Central memory CD8-positive, alpha-beta T cell (primary cell): ENCODE measurements at regions not wholly inside any gene's neighbourhood (a gene's known extent, or its start where the extent isn't known, plus 50 kb on each side); places are given as distances from the start of the nearest gene placed in this dataset.

Experiments used
- ATAC-seq: fragments of 150-1000 bp; cut with Tn5 transposase; replicated peaks from 2 replicates; pipeline ENCODE4 v1.10.0; 2022; ENCODE audit warnings: mild to moderate bottlenecking, moderate FRiP score, moderate number of reproducible peaks; ENCODE audit not compliant: poor library complexity, severe bottlenecking; ENCODE audit errors: extremely low read depth
- DNase-seq, 2 donors: peaks; one replicate each; pipeline ENCODE4 v3.0.0; 2021; ENCODE audit warnings: low spot score in 2 of 2
- H3K27ac Mint-ChIP-seq: one replicate; pipeline ENCODE4 v1.8.0; 2022; ENCODE audit warnings: low read depth, mild to moderate bottlenecking, moderate library complexity, mixed read lengths
- H3K27me3 Mint-ChIP-seq: one replicate; pipeline ENCODE4 v1.8.0; 2022; ENCODE audit warnings: mixed read lengths
- H3K36me3 Mint-ChIP-seq: one replicate; pipeline ENCODE4 v1.8.0; 2022; ENCODE audit warnings: mild to moderate bottlenecking, moderate library complexity, mixed read lengths; ENCODE audit not compliant: insufficient read depth
- H3K4me1 Mint-ChIP-seq: one replicate; pipeline ENCODE4 v1.8.0; 2022; ENCODE audit warnings: mixed read lengths
- H3K4me3 Mint-ChIP-seq: one replicate; pipeline ENCODE4 v1.8.0; 2022; ENCODE audit warnings: mild to moderate bottlenecking, moderate library complexity, mixed read lengths
- H3K9me3 Mint-ChIP-seq: one replicate; pipeline ENCODE4 v1.8.0; 2022; ENCODE audit warnings: mixed read lengths

GRCh38 chr6:19662911-19663310 lies 174.3 kb upstream of the ID4 start:
- Mint-ChIP-seq H3K27ac (no peak overlapping the region), H3K27me3 (no peaks in the 10 kb centered on the region), H3K4me3 (no peak overlapping the region), H3K9me3 (peaks cover 12% of the 10 kb centered on the region), H3K36me3 (no peaks in the 10 kb centered on the region), H3K4me1 (no peaks in the 10 kb centered on the region)
- no peak for ATAC-seq
- DNase-seq, result no peak

- Mint-ChIP-seq H3K36me3 (no peaks in the 10 kb centered on the region), H3K4me1 (no peaks in the 10 kb centered on the region), H3K27ac (no peak overlapping the region), H3K27me3 (no peaks in the 10 kb centered on the region), H3K4me3 (no peak overlapping the region), H3K9me3 (peaks cover 12% of the 10 kb centered on the region)
- ATAC-seq (no peak), DNase-seq (no peak)
These were observed 173.7 kb upstream of the ID4 start for GRCh38 chr6:19663479-19663878.

GRCh38 chr6:19664050-19664449 lies 173.1 kb upstream of the ID4 start:
- ATAC-seq, result no peak
- Mint-ChIP-seq H3K36me3 (no peaks in the 10 kb centered on the region), H3K4me3 (no peak overlapping the region), H3K4me1 (no peaks in the 10 kb centered on the region), H3K27me3 (no peaks in the 10 kb centered on the region), H3K9me3 (peaks cover 12% of the 10 kb centered on the region), H3K27ac (no peak overlapping the region)
- no peak for DNase-seq

GRCh38 chr6:19664878-19665612 lies 172.1 kb upstream of the ID4 start:
- ATAC-seq, result no peak
- Mint-ChIP-seq H3K27me3 (no peaks in the 10 kb centered on the region), H3K36me3 (no peaks in the 10 kb centered on the region), H3K27ac (no peak overlapping the region), H3K9me3 (peaks cover 12% of the 10 kb centered on the region), H3K4me3 (no peak overlapping the region), H3K4me1 (no peaks in the 10 kb centered on the region)
- no peak for DNase-seq

GRCh38 chr6:19665613-19665909 lies 171.6 kb upstream of the ID4 start:
- Mint-ChIP-seq H3K4me3 (no peak overlapping the region), H3K27me3 (no peaks in the 10 kb centered on the region)

GRCh38 chr6:19668710-19669109 lies 168.5 kb upstream of the ID4 start:
- DNase-seq, result no peak
- H3K9me3 Mint-ChIP-seq, result peaks cover 10% of the 10 kb centered on the region
- no peak overlapping the region for H3K27ac Mint-ChIP-seq
- no peaks in the 10 kb centered on the region for H3K4me1 Mint-ChIP-seq
- H3K36me3 Mint-ChIP-seq, result no peaks in the 10 kb centered on the region
- ATAC-seq, result no peak
- no peak overlapping the region for H3K4me3 Mint-ChIP-seq
- no peaks in the 10 kb centered on the region for H3K27me3 Mint-ChIP-seq

More at GRCh38 chr6:19665613-19665909, 171.6 kb upstream of the ID4 start:
- H3K36me3 Mint-ChIP-seq, result no peaks in the 10 kb centered on the region
- H3K27ac Mint-ChIP-seq, result no peak overlapping the region
- ATAC-seq (no peak), DNase-seq (no peak)
- H3K4me1 Mint-ChIP-seq, result no peaks in the 10 kb centered on the region
- H3K9me3 Mint-ChIP-seq, result peaks cover 12% of the 10 kb centered on the region

GRCh38 chr6:19669206-19669605 lies 168.0 kb upstream of the ID4 start:
- Mint-ChIP-seq H3K4me1 (no peaks in the 10 kb centered on the region), H3K9me3 (peaks cover 9% of the 10 kb centered on the region), H3K4me3 (no peak overlapping the region), H3K27me3 (no peaks in the 10 kb centered on the region), H3K36me3 (no peaks in the 10 kb centered on the region), H3K27ac (no peak overlapping the region)
- ATAC-seq (no peak), DNase-seq (no peak)

- Mint-ChIP-seq H3K9me3 (peaks cover 5% of the 10 kb centered on the region), H3K36me3 (no peaks in the 10 kb centered on the region), H3K27ac (no peak overlapping the region), H3K4me3 (no peak overlapping the region), H3K4me1 (no peaks in the 10 kb centered on the region), H3K27me3 (no peaks in the 10 kb centered on the region)
- ATAC-seq (no peak), DNase-seq (no peak)
These were observed 154.3 kb upstream of the ID4 start for GRCh38 chr6:19682859-19683258.

GRCh38 chr6:19690325-19691075 lies 146.7 kb upstream of the ID4 start:
- H3K36me3 Mint-ChIP-seq, result no peaks in the 10 kb centered on the region
- DNase-seq (no peak), ATAC-seq (no peak)
- peaks cover 10% of the 10 kb centered on the region for H3K27me3 Mint-ChIP-seq
- peaks cover 5% of the 10 kb centered on the region for H3K9me3 Mint-ChIP-seq
- no peak overlapping the region for H3K4me3 Mint-ChIP-seq
- no peak overlapping the region for H3K27ac Mint-ChIP-seq
- H3K4me1 Mint-ChIP-seq, result no peaks in the 10 kb centered on the region

- H3K27me3 Mint-ChIP-seq, result peaks cover 10% of the 10 kb centered on the region
- H3K4me3 Mint-ChIP-seq, result no peak overlapping the region
- no peak for ATAC-seq
- H3K36me3 Mint-ChIP-seq, result no peaks in the 10 kb centered on the region
- H3K27ac Mint-ChIP-seq, result no peak overlapping the region
- no peak for DNase-seq
- H3K9me3 Mint-ChIP-seq, result peaks cover 5% of the 10 kb centered on the region
- no peaks in the 10 kb centered on the region for H3K4me1 Mint-ChIP-seq
These were observed 145.6 kb upstream of the ID4 start for GRCh38 chr6:19691465-19692167.

- Mint-ChIP-seq H3K36me3 (no peaks in the 10 kb centered on the region), H3K4me1 (no peaks in the 10 kb centered on the region), H3K27ac (no peak overlapping the region), H3K9me3 (peaks cover 5% of the 10 kb centered on the region), H3K4me3 (no peak overlapping the region), H3K27me3 (peaks cover 10% of the 10 kb centered on the region)
- DNase-seq (no peak), ATAC-seq (no peak)
These were observed 144.5 kb upstream of the ID4 start for GRCh38 chr6:19692506-19693298.

GRCh38 chr6:19694697-19695096 lies 142.5 kb upstream of the ID4 start:
- Mint-ChIP-seq H3K4me1 (no peaks in the 10 kb centered on the region), H3K36me3 (no peaks in the 10 kb centered on the region), H3K4me3 (no peak overlapping the region), H3K9me3 (peaks cover 11% of the 10 kb centered on the region), H3K27ac (no peak overlapping the region), H3K27me3 (peaks cover 10% of the 10 kb centered on the region)
- ATAC-seq, result no peak
- no peak for DNase-seq
